C4-2B (cell line): ENCODE measurements at regions not wholly inside any gene's neighbourhood (a gene's known extent, or its start where the extent isn't known, plus 50 kb on each side); places are given as distances from the start of the nearest gene placed in this dataset.
A peak's percentile ranks its signal among the peaks of the same experiment; 100 is the strongest.

ENCODE experiments used
- ZFX ChIP-seq: fragments of 450-650 bp; IDR thresholded peaks from 2 replicates; pipeline ENCODE4 v1.6.1; 2017
- TF ChIP-seq, protein P1 (sequence below): fragments of 450-650 bp; conservative IDR thresholded peaks from 2 replicates; pipeline ENCODE4 v1.5.1; 2017; ENCODE audit warnings: mild to moderate bottlenecking

DNA sequence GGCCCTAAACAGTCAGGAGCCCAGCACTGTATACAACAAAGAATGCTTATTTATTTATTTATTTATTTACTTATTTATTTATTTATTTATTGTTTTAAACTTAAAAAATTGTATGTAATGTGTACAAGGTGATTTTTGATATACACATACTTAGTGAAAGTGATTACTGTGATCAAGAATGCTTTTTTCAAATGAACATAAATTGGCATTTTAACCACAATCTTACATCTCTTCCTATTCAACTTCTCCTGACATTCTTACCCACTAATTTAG lies 776.6 kb downstream of the TSN start:
- TF ChIP-seq, protein P1, sequence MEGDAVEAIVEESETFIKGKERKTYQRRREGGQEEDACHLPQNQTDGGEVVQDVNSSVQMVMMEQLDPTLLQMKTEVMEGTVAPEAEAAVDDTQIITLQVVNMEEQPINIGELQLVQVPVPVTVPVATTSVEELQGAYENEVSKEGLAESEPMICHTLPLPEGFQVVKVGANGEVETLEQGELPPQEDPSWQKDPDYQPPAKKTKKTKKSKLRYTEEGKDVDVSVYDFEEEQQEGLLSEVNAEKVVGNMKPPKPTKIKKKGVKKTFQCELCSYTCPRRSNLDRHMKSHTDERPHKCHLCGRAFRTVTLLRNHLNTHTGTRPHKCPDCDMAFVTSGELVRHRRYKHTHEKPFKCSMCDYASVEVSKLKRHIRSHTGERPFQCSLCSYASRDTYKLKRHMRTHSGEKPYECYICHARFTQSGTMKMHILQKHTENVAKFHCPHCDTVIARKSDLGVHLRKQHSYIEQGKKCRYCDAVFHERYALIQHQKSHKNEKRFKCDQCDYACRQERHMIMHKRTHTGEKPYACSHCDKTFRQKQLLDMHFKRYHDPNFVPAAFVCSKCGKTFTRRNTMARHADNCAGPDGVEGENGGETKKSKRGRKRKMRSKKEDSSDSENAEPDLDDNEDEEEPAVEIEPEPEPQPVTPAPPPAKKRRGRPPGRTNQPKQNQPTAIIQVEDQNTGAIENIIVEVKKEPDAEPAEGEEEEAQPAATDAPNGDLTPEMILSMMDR = 0 out of 2 replicates have a peak, but pooled peaks have one; percentile 5
- TF ChIP-seq ZFX = no peak
